Esophagus muscularis mucosa (tissue), 4 donors: ENCODE measurements at regions not wholly inside any gene's neighbourhood (a gene's known extent, or its start where the extent isn't known, plus 50 kb on each side); places are given as distances from the start of the nearest gene placed in this dataset.
"Not testable (repeated sequence)": the region's sequence is repeated elsewhere in the genome, so short reads cannot be mapped to it uniquely, and the experiment has no call there.

Experiments
- DNase-seq: peaks from one replicate; pipeline ENCODE4 v3.0.0-alpha.2; 2017; ENCODE audit errors: extremely low spot score
- H3K27ac ChIP-seq, 4 donors: fragments of 200-600 bp; sonication (generic); replicated peaks in 1 of 4; 1 replicate in 3 of 4; 2 replicates in 1 of 4; pipeline ENCODE4 v1.5.1; 2016 to 2019; ENCODE audit warnings: mild to moderate bottlenecking in 1 of 4
- H3K27me3 ChIP-seq, 4 donors: fragments of 200-600 bp; sonication (generic); one replicate each; pipeline versions ENCODE4 v1.5.1 to v1.6.0; 2016 to 2019
- H3K36me3 ChIP-seq, 4 donors: fragments of 200-600 bp; sonication (generic); one replicate each; pipeline ENCODE4 v1.5.1; 2016 to 2019
- H3K4me1 ChIP-seq, 4 donors: fragments of 200-600 bp; sonication (generic); one replicate each; pipeline ENCODE4 v1.5.1; 2016 to 2019
- H3K4me3 ChIP-seq, 4 donors: fragments of 200-600 bp; sonication (generic); 1 replicate in 2 of 4; 2 replicates in 2 of 4; pipeline ENCODE4 v1.5.1; 2016 to 2019; ENCODE audit warnings: mild to moderate bottlenecking in 4 of 4, moderate library complexity in 1 of 4
- H3K9me3 ChIP-seq, 4 donors: fragments of 200-600 bp; sonication (generic); 1 replicate in 3 of 4; 2 replicates in 1 of 4; pipeline ENCODE4 v1.5.1; 2016 to 2019
- EP300 ChIP-seq: sonication (generic); formaldehyde crosslinking; IDR thresholded peaks from one replicate; pipeline ENCODE4 v1.6.1; 2017; ENCODE audit warnings: antibody characterized with exemption
- POLR2A ChIP-seq: fragments of 450-650 bp; IDR thresholded peaks from one replicate; pipeline ENCODE4 v1.6.1; 2017; ENCODE audit warnings: antibody characterized with exemption, moderate library complexity, mild to moderate bottlenecking, low read depth
- POLR2AphosphoS5 ChIP-seq, 2 donors: sonication (generic); formaldehyde crosslinking; IDR thresholded peaks; one replicate each; pipeline ENCODE4 v1.6.1; 2017; ENCODE audit warnings: antibody characterized with exemption in 2 of 2
- WGBS: methylation state at CpG from one replicate; pipeline ENCODE4 v1.1.5; 2018; 5-methylcytosine and 5-hydroxymethylcytosine counted together
- intact Hi-C: fragments of 100-400 bp; cut with DNase I; formaldehyde crosslinking; loops from one replicate; pipeline ENCODE4 v1.15.1; 2023
- TF ChIP-seq, protein P1 (sequence below), 3 experiments: fragments of 200-600 bp in 2 of 3; fragments of 450-650 bp in 1 of 3; sonication (generic) in 2 of 3; IDR thresholded peaks; one replicate each; pipeline ENCODE4 v1.5.1; 2017 to 2019; ENCODE audit warnings: antibody characterized with exemption in 3 of 3, mild to moderate bottlenecking in 2 of 3, moderate library complexity in 1 of 3

DNA sequence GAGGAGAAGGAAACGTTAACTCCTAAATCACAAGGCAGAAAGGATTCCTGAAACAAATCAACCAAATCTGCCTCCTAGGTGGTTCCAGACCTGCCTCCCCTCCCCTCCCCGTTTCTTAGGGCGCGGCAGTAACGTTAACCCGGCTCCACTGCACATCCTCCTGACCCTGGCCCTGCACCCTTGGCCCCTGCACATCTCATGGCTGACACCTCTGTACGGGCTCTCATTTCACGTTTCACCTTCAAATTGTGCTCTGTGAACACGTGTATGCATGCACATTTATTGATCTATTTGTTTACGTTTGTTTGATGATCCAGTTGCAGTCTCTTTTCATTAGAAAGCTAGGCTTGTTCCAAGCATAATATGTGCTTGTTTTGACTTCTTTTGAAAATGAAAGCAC is 358.1 kb downstream of the ADGRD1 start:
- Histone ChIP-seq H3K4me1 (no peaks in the 10 kb centered on the region), H3K36me3 (no peaks in the 10 kb centered on the region), H3K9me3 (no peaks in the 10 kb centered on the region), H3K4me3 (no peak overlapping the region), H3K27ac (no peak overlapping the region), H3K27me3 (peaks cover 0 to 43% (median 3%) of the 10 kb centered on the region in 4 donors)
- intact Hi-C loops: no loop called here
- DNase-seq: peak; percentile 62
- WGBS: 41% methylated on average over 10 of the region's 10 CpGs
- TF ChIP-seq, protein P1, sequence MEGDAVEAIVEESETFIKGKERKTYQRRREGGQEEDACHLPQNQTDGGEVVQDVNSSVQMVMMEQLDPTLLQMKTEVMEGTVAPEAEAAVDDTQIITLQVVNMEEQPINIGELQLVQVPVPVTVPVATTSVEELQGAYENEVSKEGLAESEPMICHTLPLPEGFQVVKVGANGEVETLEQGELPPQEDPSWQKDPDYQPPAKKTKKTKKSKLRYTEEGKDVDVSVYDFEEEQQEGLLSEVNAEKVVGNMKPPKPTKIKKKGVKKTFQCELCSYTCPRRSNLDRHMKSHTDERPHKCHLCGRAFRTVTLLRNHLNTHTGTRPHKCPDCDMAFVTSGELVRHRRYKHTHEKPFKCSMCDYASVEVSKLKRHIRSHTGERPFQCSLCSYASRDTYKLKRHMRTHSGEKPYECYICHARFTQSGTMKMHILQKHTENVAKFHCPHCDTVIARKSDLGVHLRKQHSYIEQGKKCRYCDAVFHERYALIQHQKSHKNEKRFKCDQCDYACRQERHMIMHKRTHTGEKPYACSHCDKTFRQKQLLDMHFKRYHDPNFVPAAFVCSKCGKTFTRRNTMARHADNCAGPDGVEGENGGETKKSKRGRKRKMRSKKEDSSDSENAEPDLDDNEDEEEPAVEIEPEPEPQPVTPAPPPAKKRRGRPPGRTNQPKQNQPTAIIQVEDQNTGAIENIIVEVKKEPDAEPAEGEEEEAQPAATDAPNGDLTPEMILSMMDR (IDR thresholded peaks at IDR 0.05): no peak
- TF ChIP-seq EP300 (no peak), POLR2A (no peak), POLR2AphosphoS5 (IDR thresholded peaks at IDR 0.05) (no peak)

GRCh38 chr12:131312382-131312781 is 358.7 kb downstream of the ADGRD1 start:
- 66% methylated on average over 3 of the region's 9 CpGs for WGBS
- H3K27me3 ChIP-seq: peaks cover 0 to 43% (median 3%) of the 10 kb centered on the region in 4 donors
- H3K36me3 ChIP-seq, H3K4me1 ChIP-seq, H3K27ac ChIP-seq, intact Hi-C loops, H3K4me3 ChIP-seq, H3K9me3 ChIP-seq: not testable (repeated sequence)
- peak; percentile 24 for DNase-seq

GRCh38 chr12:131312793-131313545 is 359.3 kb downstream of the ADGRD1 start:
- Histone ChIP-seq H3K27me3 (peaks cover 0 to 43% (median 3%) of the 10 kb centered on the region in 4 donors), H3K9me3 (no peaks in the 10 kb centered on the region), H3K36me3 (no peaks in the 10 kb centered on the region), H3K4me3 (no peak overlapping the region), H3K4me1 (no peaks in the 10 kb centered on the region), H3K27ac (no peak overlapping the region)
- TF ChIP-seq POLR2AphosphoS5 (IDR thresholded peaks at IDR 0.05): no peak
- TF ChIP-seq POLR2A: no peak
- TF ChIP-seq, protein P1 (IDR thresholded peaks at IDR 0.05): no peak
- TF ChIP-seq EP300: no peak
- WGBS: 86% methylated on average over 8 of the region's 13 CpGs
- intact Hi-C loops: no loop called here
- peak; percentile 82 for DNase-seq

- Histone ChIP-seq H3K9me3 (no peaks in the 10 kb centered on the region), H3K36me3 (no peaks in the 10 kb centered on the region), H3K27ac (no peak overlapping the region), H3K4me3 (no peak overlapping the region), H3K4me1 (no peaks in the 10 kb centered on the region), H3K27me3 (peaks cover 0 to 43% (median 3%) of the 10 kb centered on the region in 4 donors)
- DNase-seq: peak; percentile 75
- whole genome bisulfite sequencing: 48% methylated on average over 4 of the region's 4 CpGs
- intact Hi-C loops: no loop called here
- TF ChIP-seq EP300 (no peak), POLR2AphosphoS5 (IDR thresholded peaks at IDR 0.05) (no peak), POLR2A (no peak)
- TF ChIP-seq, protein P1 (IDR thresholded peaks at IDR 0.05): no peak
Measured at GRCh38 chr12:131313635-131314034, 359.9 kb downstream of the ADGRD1 start.

- Histone ChIP-seq H3K9me3 (no peaks in the 10 kb centered on the region), H3K27me3 (peaks cover 0 to 43% (median 3%) of the 10 kb centered on the region in 4 donors), H3K36me3 (no peaks in the 10 kb centered on the region), H3K27ac (no peak overlapping the region), H3K4me3 (no peak overlapping the region), H3K4me1 (no peaks in the 10 kb centered on the region)
- TF ChIP-seq, protein P1 (IDR thresholded peaks at IDR 0.05): no peak
- no peak for TF ChIP-seq POLR2AphosphoS5 (IDR thresholded peaks at IDR 0.05)
- TF ChIP-seq EP300: no peak
- no peak for TF ChIP-seq POLR2A
- no peak for DNase-seq
- intact Hi-C loops: no loop called here
Measured at GRCh38 chr12:131314524-131315090, 360.9 kb downstream of the ADGRD1 start.
